HCT116 (cell line): ENCODE measurements at regions not wholly inside any gene's neighbourhood (a gene's known extent, or its start where the extent isn't known, plus 50 kb on each side); places are given as distances from the start of the nearest gene placed in this dataset.

Experiments
- ATF3 ChIP-seq: IDR thresholded peaks from 2 replicates; pipeline ENCODE4 v1.6.1; 2012
- CTCF ChIP-seq, 3 experiments: fragments of 200-600 bp in 1 of 3; sonication (generic) in 1 of 3; IDR thresholded peaks in 2 of 3; conservative IDR thresholded peaks in 1 of 3; 2 replicates each; pipeline ENCODE4 v1.5.1; 2012 to 2017; ENCODE audit warnings: low read depth in 2 of 3, low read length in 2 of 3, antibody characterized with exemption in 1 of 3, borderline replicate concordance in 1 of 3, control low read depth in 1 of 3, mild to moderate bottlenecking in 1 of 3, mixed read lengths in 1 of 3, mixed run types in 1 of 3, moderate library complexity in 1 of 3; ENCODE audit not compliant: insufficient read depth in 1 of 3
- EGR1 ChIP-seq: IDR thresholded peaks from 2 replicates; pipeline ENCODE4 v1.6.1; 2012; ENCODE audit warnings: low read depth
- EZH2 ChIP-seq: fragments of 200-600 bp; sonication (generic); IDR thresholded peaks from 2 replicates; pipeline ENCODE4 v1.6.1; 2017; ENCODE audit warnings: antibody characterized with exemption, mixed run types
- EZH2phosphoT487 ChIP-seq: fragments of 200-600 bp; IDR thresholded peaks from 2 replicates; pipeline ENCODE4 v1.6.1; 2018; ENCODE audit warnings: antibody characterized with exemption, borderline replicate concordance
- POLR2A ChIP-seq: IDR thresholded peaks from 2 replicates; pipeline ENCODE4 v1.7.0; 2011; ENCODE audit warnings: borderline replicate concordance; ENCODE audit not compliant: insufficient read depth, insufficient read length; ENCODE audit errors: extremely low read depth
- REST ChIP-seq: IDR thresholded peaks from 2 replicates; pipeline ENCODE4 v1.6.1; 2012; ENCODE audit warnings: low read depth
- SP1 ChIP-seq: IDR thresholded peaks from 2 replicates; pipeline ENCODE4 v1.6.1; 2012; ENCODE audit warnings: low read depth
- YY1 ChIP-seq: IDR thresholded peaks from 2 replicates; pipeline ENCODE4 v1.6.1; 2011; ENCODE audit warnings: low read length, low read depth, moderate library complexity, mild to moderate bottlenecking; ENCODE audit not compliant: insufficient replicate concordance; ENCODE audit errors: extremely low read depth

- TF ChIP-seq CTCF (IDR thresholded peaks at IDR 0.05 in 2 of 3, conservative IDR thresholded peaks at IDR 0.05 in 1 of 3; ENCODE audit: borderline replicate concordance in 1 of 3, insufficient read depth in 1 of 3, low read depth in 2 of 3, low read length in 2 of 3) (no peak), EZH2phosphoT487 (no peak), EZH2 (no peak), EGR1 (no peak), REST (no peak), ATF3 (no peak), POLR2A (no peak), SP1 (no peak), YY1 (no peak)
Observed at GRCh38 chr6:92377137-92377536, 1042.2 kb downstream of the EPHA7 start.
